ENCODE measurements at regions not wholly inside any gene's neighbourhood (a gene's known extent, or its start where the extent isn't known, plus 50 kb on each side); places are given as distances from the start of the nearest gene placed in this dataset.
"Not testable (repeated sequence)": the region's sequence is repeated elsewhere in the genome, so short reads cannot be mapped to it uniquely, and the experiment has no call there.

- H3K4me3 ChIP-seq (ENCODE audit: low read depth in 2 of 2, low read length in 1 of 2); H3K27me3 ChIP-seq (ENCODE audit: insufficient read depth); H3K9me2 ChIP-seq; H3K9ac ChIP-seq; H3K4me1 ChIP-seq (ENCODE audit: control insufficient read depth in 1 of 2, insufficient read depth in 2 of 2, low read depth in 1 of 2, low read length in 1 of 2); H4K20me1 ChIP-seq (ENCODE audit: insufficient read depth); H3K79me2 ChIP-seq (ENCODE audit: insufficient read depth); H3K4me2 ChIP-seq; H3K27ac ChIP-seq (ENCODE audit: low read depth in 2 of 2, low read length in 1 of 2); H3K9me3 ChIP-seq; POLR2A ChIA-PET; CTCF ChIA-PET; H3K36me3 ChIP-seq (replicated peaks in 1 of 2; ENCODE audit: control insufficient read depth in 1 of 2, insufficient read depth in 2 of 2, low read length in 1 of 2); H2AFZ ChIP-seq (ENCODE audit: low read depth); DNase-seq; H3F3A ChIP-seq (replicated peaks; ENCODE audit: insufficient read depth): not testable (repeated sequence)
- 30% methylated on average over 5 of the region's 20 CpGs for WGBS (ENCODE audit: low lambda C conversion rate)
Observed at GRCh38 chrX:84856791-84857190, 146.9 kb upstream of the APOOL start.

GRCh38 chrX:84858771-84859170 is 144.9 kb upstream of the APOOL start:
- H4K20me1 ChIP-seq (ENCODE audit: insufficient read depth); H3K79me2 ChIP-seq (ENCODE audit: insufficient read depth); H3K9ac ChIP-seq; DNase-seq; H3K4me2 ChIP-seq; H3K9me2 ChIP-seq; H3K36me3 ChIP-seq (replicated peaks in 1 of 2; ENCODE audit: control insufficient read depth in 1 of 2, insufficient read depth in 2 of 2, low read length in 1 of 2); H3F3A ChIP-seq (replicated peaks; ENCODE audit: insufficient read depth); H3K27me3 ChIP-seq (ENCODE audit: insufficient read depth); H3K27ac ChIP-seq (ENCODE audit: low read depth in 2 of 2, low read length in 1 of 2); H3K9me3 ChIP-seq; H2AFZ ChIP-seq (ENCODE audit: low read depth); H3K4me1 ChIP-seq (ENCODE audit: control insufficient read depth in 1 of 2, insufficient read depth in 2 of 2, low read depth in 1 of 2, low read length in 1 of 2); H3K4me3 ChIP-seq (ENCODE audit: low read depth in 2 of 2, low read length in 1 of 2); CTCF ChIA-PET; POLR2A ChIA-PET: not testable (repeated sequence)
- WGBS (ENCODE audit: low lambda C conversion rate), result 0% methylated on average over 1 of the region's 2 CpGs

- no peak overlapping the region for H2AFZ ChIP-seq (ENCODE audit: low read depth)
- CTCF ChIA-PET, result no interaction called here
- TF ChIP-seq EP300 (IDR thresholded peaks at IDR 0.05; ENCODE audit: borderline replicate concordance in 1 of 2, low read depth in 1 of 2, low read length in 1 of 2), result no peak
- no peak for TF ChIP-seq GABPA (IDR thresholded peaks at IDR 0.05; ENCODE audit: low read depth)
- no peak for TF ChIP-seq TAF1 (IDR thresholded peaks at IDR 0.05; ENCODE audit: borderline replicate concordance, low read depth, low read length)
- no peak for TF ChIP-seq EZH2phosphoT487 (IDR thresholded peaks at IDR 0.05; ENCODE audit: borderline replicate concordance, low read depth)
- TF ChIP-seq YY1 (IDR thresholded peaks at IDR 0.05; ENCODE audit: low read depth), result no peak
- no peak for TF ChIP-seq POLR2AphosphoS5 (IDR thresholded peaks at IDR 0.05; ENCODE audit: low read depth, low read length)
- TF ChIP-seq MEF2A (IDR thresholded peaks at IDR 0.05; ENCODE audit: borderline replicate concordance, low read depth), result no peak
- no peak for TF ChIP-seq JUND (IDR thresholded peaks at IDR 0.05)
- no peak for TF ChIP-seq SMC3 (IDR thresholded peaks at IDR 0.05; ENCODE audit: low read depth, low read length)
- no peak for TF ChIP-seq NRF1 (IDR thresholded peaks at IDR 0.05; ENCODE audit: low read depth, low read length)
- no peak for TF ChIP-seq RAD21 (IDR thresholded peaks at IDR 0.05; ENCODE audit: low read length)
- TF ChIP-seq CTCF (IDR thresholded peaks at IDR 0.05), result no peak
- no peak for TF ChIP-seq PBX3 (IDR thresholded peaks at IDR 0.05)
- no peak for TF ChIP-seq FOSL2 (IDR thresholded peaks at IDR 0.05; ENCODE audit: borderline replicate concordance, low read depth)
- TF ChIP-seq GATA2 (CRISPR knock-in tag; IDR thresholded peaks at IDR 0.05), result no peak
- no peak for TF ChIP-seq FOXJ3 (CRISPR knock-in tag; IDR thresholded peaks at IDR 0.05)
- no peak for TF ChIP-seq REST (IDR thresholded peaks at IDR 0.05; ENCODE audit: low read depth, low read length)
- TF ChIP-seq USF1 (IDR thresholded peaks at IDR 0.05; ENCODE audit: borderline replicate concordance, low read depth), result no peak
Observed at GRCh38 chrX:84865113-84865512, 138.6 kb upstream of the APOOL start.

More at GRCh38 chrX:84865113-84865512, 138.6 kb upstream of the APOOL start:
- H3K27ac ChIP-seq (ENCODE audit: low read depth in 2 of 2, low read length in 1 of 2), result no peak overlapping the region
- no peaks in the 10 kb centered on the region; the same call in 1 of the 2 replicates for H3K27me3 ChIP-seq (ENCODE audit: insufficient read depth)
- no peak overlapping the region for H3K9ac ChIP-seq
- H3K4me1 ChIP-seq (ENCODE audit: control insufficient read depth in 1 of 2, insufficient read depth in 2 of 2, low read depth in 1 of 2, low read length in 1 of 2), result no peaks in the 10 kb centered on the region
- H3K79me2 ChIP-seq (ENCODE audit: insufficient read depth), result no peaks in the 10 kb centered on the region
- no peaks in the 10 kb centered on the region for H4K20me1 ChIP-seq (ENCODE audit: insufficient read depth)
- H3F3A ChIP-seq (replicated peaks; ENCODE audit: insufficient read depth), result no peaks in the 10 kb centered on the region
- POLR2A ChIA-PET, result no interaction called here
- DNase-seq, result no peak
- no peak overlapping the region for H3K4me3 ChIP-seq (ENCODE audit: low read depth in 2 of 2, low read length in 1 of 2)
- no peaks in the 10 kb centered on the region for H3K9me3 ChIP-seq
- H3K9me2 ChIP-seq, result 0 out of 2 replicates have a peak, but pooled peaks cover 3% of the 10 kb centered on the region
- no peaks in the 10 kb centered on the region for H3K36me3 ChIP-seq (replicated peaks in 1 of 2; ENCODE audit: control insufficient read depth in 1 of 2, insufficient read depth in 2 of 2, low read length in 1 of 2)
- no peak overlapping the region for H3K4me2 ChIP-seq
